Epithelial cell of proximal tubule (primary cell): ENCODE measurements at regions not wholly inside any gene's neighbourhood (a gene's known extent, or its start where the extent isn't known, plus 50 kb on each side); places are given as distances from the start of the nearest gene placed in this dataset.
"Not testable (repeated sequence)": the region's sequence is repeated elsewhere in the genome, so short reads cannot be mapped to it uniquely, and the experiment has no call there.

ENCODE experiments used
- DNase-seq: peaks from one replicate; pipeline ENCODE4 v3.0.0-alpha.2; 2011; ENCODE audit warnings: low read depth
- H3K4me3 ChIP-seq: 2 replicates; pipeline ENCODE4 v1.5.1; 2011; ENCODE audit warnings: low read depth, mild to moderate bottlenecking, low read length
- CTCF ChIP-seq: conservative IDR thresholded peaks from 2 replicates; pipeline ENCODE4 v1.5.1; 2012; ENCODE audit warnings: low read depth, mild to moderate bottlenecking, low read length

DNA sequence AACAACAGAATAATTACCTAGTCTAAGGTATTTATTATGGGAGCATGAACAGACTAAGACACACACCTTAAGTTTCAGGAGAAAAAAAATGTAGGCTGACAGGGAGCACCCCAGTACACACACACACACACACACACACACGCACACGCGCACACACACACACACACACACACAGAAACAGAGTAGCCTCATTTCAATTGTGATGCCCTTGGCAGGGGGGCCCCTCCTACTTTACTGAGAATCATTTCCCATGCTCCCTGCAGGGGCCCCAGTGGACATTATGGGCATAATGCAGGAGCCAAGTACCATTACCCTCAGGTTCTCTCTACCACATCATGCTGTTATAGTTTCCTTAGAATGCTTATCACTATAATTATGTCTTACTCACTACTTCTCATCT, 104.9 kb downstream of the CDC7 start:
- no peak for TF ChIP-seq CTCF
- no peak for DNase-seq
- H3K4me3 ChIP-seq = no peak overlapping the region

GRCh38 chr1:91606546-91607078, 106.0 kb downstream of the CDC7 start:
- H3K4me3 ChIP-seq = no peak overlapping the region
- no peak for TF ChIP-seq CTCF
- no peak for DNase-seq

GRCh38 chr1:91607686-91608085, 107.0 kb downstream of the CDC7 start:
- H3K4me3 ChIP-seq = not testable (repeated sequence)

DNA sequence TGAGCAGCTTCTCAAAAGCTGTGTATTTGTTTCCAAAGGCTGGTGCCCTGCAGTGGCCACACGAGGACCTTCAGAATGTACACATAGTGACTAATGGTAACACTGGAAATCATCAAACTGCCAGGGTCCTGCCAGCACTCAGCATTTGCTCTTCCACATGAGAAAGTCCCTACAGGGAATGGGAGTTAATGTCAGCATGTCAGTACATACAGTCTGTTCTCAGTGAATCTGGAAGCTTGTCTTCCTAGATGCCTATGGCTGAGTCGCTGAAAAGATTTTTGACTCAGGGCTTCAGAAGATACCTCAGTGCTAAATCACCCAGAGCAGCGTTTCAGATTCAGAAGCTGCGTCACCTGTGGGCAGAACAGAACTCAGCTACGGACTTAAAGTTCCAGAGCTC, 108.2 kb downstream of the CDC7 start:
- H3K4me3 ChIP-seq = no peak overlapping the region
- peak; percentile 64 for DNase-seq
- peak; percentile 18 for TF ChIP-seq CTCF

More at GRCh38 chr1:91607686-91608085, 107.0 kb downstream of the CDC7 start:
- not testable (repeated sequence) for DNase-seq

- H3K4me3 ChIP-seq = no peak overlapping the region
- TF ChIP-seq CTCF = no peak
- peak; percentile 72 for DNase-seq
These were observed 108.9 kb downstream of the CDC7 start for GRCh38 chr1:91609551-91609950.

GRCh38 chr1:91610102-91610501, 109.5 kb downstream of the CDC7 start:
- H3K4me3 ChIP-seq = no peak overlapping the region
- no peak for DNase-seq
- TF ChIP-seq CTCF = no peak

GRCh38 chr1:91610789-91611188, 110.1 kb downstream of the CDC7 start:
- H3K4me3 ChIP-seq = no peak overlapping the region
- DNase-seq = no peak
- no peak for TF ChIP-seq CTCF
